ENCODE measurements at regions not wholly inside any gene's neighbourhood (a gene's known extent, or its start where the extent isn't known, plus 50 kb on each side); places are given as distances from the start of the nearest gene placed in this dataset.

DNA sequence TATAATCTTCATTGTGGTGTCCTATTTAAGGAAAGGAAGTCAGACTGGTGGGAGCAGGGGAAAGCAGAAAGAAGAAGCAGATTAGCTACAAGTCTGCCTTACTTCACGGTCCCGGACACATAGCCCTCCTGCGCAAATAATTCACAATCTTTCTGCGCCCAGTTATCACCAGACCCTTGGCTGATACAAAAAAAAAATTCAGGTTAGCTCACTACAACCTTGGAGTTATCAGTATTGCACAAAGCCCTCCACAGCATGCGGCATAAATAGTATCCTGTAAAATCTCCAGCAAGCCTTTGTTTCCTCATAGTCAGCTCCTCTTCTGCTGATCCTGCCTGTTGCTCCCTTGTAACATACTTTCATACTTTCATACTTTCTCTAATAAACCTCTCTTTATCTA, 148.6 kb upstream of the FUT9 start:
- TF ChIP-seq CTCF (conservative IDR thresholded peaks at IDR 0.05 in 1 of 2, IDR thresholded peaks at IDR 0.05 in 1 of 2; ENCODE audit: extremely low read depth in 1 of 2, insufficient read depth in 1 of 2, low read depth in 1 of 2, low read length in 2 of 2) (no peak), EZH2 (IDR thresholded peaks at IDR 0.05; ENCODE audit: borderline replicate concordance, low read length) (no peak)
